SW 1271 (cell line): ENCODE measurements at regions not wholly inside any gene's neighbourhood (a gene's known extent, or its start where the extent isn't known, plus 50 kb on each side); places are given as distances from the start of the nearest gene placed in this dataset.
"Not testable (repeated sequence)": the region's sequence is repeated elsewhere in the genome, so short reads cannot be mapped to it uniquely, and the experiment has no call there.

ENCODE experiments used
- DNase-seq, 2 experiments: peaks; one replicate each; lab custom pipeline; 2025; lab: John Stamatoyannopoulos, UW

DNA sequence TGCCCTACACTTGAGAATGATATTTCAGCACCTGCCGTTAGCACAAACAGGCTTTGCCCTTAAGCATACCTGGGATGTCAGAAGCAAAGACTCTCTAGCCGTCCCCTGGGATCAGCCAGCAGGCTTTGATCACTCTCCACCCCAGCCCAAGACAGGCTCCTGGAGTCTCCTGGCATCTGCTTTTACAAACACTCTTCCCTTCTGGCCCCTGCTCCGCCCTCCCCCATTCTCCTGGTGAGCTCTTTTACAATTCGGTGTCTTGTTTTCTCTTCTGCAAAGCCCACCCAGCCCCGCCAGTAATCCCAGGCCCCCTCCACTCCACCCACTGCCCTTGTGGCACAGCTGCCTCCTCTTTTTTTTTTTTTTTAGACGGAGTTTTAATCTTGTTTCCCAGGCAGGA, 50.4 kb downstream of the KATNIP start:
- DNase-seq = no peak

DNA sequence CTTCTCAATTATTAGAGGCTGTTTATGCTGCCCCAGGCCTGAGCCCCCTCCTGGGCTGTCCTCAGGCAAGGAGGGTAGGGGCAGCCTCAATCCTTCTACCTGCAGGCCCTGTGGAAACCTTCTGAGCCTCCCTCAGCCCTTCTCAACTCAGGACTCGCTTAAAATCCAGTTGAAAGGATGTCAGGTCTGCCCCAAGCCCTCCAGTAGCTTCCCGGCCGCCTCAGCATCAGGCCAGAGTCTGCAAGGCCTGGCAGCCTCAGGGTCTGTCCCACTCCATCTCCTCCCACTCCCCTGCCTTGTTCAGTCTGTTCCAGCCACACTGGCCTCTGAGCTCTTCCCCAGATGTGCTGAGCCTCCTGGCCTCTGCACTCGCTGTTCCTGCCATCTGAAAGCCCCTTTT, 52.2 kb downstream of the KATNIP start:
- no peak for DNase-seq

DNA sequence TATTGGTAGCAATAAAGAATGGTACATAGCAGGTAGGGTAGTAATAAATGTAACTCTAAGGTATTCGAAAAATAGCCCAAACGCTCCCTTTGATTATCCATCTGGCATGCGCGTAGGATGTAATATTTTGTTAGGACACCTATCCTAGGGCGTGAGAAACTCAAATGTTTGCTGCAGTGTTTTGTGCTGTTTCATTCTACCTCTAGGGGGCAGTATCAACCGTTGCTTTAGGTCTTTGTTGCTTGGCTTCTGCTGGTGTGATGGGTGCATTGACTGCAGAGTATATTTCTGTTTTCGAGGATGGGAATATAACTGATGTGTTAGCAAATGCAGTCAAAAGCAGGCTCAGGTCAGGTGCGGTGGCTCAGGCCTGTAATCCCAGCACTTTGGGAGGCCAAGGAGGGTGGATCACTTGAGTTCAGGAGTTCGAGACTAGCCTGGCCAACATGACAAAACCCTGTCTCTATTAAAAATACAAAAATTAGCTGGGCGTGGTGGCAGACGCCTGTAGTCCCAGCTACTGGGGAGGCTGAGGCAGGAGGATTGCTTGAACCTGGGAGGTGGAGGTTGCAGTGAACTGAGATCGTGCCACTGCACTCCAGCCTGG, 55.7 kb downstream of the KATNIP start:
- peak in 1 of 2 experiments; percentile 25 for DNase-seq

DNA sequence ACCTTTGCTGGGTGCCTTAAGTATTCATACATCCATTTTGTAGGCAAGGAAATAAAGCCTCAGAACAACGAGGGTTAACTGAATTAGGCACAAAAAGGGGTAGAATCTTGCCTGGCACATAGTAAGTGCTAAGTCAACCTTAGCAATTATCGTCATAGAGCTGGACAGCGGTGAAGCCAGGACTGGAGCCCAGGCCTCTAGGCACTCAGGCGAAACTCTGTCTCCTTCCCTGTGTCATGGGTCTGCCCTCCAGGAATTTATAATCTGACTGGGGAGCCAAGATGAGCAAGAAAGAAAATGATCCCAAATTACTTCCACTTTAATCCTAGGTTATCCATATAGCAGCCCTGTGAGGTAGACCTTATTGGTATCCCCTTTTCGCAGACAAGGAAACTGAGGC, 61.4 kb downstream of the KATNIP start:
- DNase-seq = no peak

DNA sequence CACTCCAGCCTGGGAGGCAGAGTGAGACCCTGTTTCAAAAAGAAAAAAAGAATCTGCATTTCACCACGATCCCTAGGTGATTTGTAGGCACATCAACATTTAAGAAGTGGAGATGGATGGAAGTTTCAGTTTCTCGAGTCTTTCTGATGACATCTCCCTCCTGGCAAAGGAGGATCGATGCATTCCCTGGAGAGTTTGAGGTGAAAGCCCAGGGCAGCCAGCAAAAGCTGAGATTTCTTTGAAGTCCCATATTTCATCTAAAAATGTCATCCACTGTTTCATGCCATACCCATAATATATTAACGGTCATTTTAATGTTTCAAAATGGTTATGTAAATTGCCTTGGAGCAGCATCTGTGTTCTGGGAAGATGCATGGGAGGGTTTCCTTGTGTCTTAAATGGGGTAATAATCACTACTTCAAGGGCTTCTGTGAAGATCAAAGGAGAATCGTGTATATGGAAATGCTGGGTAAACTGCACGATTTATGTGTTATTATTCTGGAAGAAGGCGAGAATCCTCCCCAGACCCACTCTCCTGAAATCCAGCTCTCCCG, 63.4 kb downstream of the KATNIP start:
- no peak for DNase-seq

DNA sequence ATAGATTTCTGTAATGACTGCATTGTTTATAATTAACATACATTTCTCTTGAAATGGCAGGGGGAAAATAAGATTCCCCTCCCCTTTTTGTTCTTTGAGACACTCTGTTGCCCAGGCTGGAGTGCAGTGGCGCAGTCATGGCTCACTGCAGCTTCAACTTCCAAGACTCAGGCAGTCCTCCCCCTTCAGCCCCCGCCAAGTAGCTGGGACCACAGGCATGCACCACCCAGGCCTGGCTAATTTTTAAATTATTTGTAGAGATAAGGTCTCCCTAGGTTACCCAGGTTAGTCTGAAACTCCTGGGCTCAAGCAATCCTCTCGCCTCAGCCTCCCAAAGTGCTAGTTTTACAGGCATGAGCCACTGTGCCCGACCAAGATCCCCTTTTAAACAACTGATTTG, 67.7 kb downstream of the KATNIP start:
- DNase-seq = no peak

DNA sequence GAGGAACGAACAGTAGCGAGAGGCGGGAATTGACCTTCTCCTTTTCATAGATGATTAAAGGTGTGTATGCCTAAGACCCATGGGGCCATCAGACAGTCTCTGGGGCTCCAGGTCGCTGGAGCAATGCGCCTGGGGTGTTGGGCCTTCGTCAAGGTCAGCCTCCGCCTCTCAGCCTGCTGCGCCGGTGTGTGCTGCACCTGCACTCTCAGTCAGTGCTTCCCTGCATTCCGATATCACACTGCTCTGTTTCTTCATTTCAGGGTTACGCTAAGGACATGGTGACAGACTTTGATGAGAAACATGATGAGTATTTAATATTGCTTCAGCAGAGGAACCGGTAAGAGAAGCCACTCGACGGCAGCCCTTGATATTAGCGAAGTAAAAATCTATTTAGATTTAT, 68.2 kb downstream of the KATNIP start:
- DNase-seq = no peak

DNA sequence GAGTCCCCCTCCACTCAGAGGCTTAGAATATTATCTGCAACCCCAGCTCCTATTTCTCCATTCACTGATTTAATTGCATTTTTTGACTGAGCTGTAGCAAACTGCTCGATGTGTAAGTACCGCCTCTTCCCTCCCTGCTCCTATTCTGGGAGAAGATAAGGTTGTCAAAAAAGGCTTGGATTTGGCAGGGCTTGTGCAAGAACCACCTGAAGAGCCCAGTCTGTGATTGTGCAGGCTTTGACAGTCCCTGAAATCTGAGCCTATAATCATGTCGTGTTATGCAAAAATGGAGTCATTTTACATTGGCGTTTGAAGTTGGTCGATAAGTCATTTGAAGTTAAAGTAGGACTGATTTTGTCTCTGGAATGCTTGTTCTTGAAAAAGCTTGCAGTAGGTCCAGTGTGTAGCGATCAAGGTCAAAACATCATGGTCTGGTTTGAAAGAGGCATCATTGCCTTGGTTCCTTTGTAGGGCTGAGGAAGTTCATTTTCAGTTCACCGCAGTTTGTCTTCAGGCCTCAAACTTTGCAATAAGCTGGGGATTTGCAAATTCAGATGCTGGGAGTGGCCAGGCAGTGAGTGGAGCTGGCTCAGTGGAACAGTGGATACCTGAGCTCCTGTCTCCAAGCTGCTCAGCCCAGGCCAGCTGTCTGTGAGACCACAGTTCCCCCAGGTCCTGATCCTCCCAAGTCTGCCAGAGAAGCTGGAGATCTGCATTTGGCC, 68.8 kb downstream of the KATNIP start:
- no peak for DNase-seq

DNA sequence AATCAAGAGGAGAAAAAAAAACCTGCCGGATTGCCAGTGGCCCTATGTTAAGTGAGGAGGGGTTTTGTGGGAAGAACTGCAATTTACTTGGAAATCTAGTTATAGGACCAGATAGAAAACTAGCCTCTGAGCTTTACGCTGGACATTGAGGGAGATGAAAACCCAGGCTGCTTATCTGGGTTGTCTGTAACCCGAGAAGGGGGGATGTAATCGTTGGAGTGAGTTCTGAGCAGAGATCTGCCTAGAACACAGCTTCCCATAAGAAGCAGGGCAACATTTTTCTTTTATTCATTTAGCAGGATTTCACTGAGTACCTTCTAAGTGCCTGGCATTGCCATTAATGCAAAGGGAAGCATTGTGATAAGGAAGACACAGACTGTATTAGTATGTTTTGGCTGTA, 70.6 kb downstream of the KATNIP start:
- DNase-seq = no peak

DNA sequence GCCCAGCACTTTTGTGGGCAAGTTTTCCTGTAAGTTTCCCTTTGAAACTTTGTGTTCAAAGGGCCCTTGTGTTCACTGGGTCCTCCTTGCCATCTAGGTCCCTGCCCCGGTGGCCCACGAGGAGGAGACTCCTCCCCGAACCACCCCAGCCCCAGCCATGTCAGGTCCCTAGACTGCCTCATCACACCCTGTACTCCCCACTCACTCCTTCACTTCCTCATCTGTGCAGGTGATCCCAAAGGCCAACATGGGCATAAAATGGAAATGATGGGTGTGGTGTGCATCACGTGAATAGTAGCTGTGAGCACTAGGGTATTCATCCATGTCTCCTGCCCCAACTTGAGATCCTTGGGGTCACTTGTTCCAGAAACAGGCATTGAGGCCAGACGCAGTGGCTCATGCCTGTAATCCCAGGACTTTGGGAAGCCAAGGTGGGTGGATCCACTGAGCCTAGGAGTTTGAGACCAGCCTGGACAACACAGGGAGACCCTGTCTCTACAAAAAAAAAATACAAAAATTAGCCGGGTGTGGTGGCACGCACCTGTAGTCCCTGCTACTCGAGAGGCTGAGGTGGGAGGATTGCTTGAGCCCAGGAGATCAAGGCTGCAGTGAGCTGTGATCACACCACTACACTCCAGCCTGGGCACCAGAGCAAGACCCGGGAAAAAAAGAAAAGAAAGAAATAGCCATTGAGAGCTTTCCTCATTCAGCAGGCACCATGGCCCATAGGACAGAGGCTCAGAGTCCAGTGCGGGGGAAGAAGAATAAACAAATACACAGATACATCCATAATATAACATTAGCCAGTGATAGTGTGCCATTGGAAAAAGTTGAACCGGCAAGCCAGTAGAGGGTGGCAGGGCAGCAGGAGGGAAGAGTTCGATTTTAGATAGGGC, 74.5 kb downstream of the KATNIP start:
- no peak for DNase-seq

DNA sequence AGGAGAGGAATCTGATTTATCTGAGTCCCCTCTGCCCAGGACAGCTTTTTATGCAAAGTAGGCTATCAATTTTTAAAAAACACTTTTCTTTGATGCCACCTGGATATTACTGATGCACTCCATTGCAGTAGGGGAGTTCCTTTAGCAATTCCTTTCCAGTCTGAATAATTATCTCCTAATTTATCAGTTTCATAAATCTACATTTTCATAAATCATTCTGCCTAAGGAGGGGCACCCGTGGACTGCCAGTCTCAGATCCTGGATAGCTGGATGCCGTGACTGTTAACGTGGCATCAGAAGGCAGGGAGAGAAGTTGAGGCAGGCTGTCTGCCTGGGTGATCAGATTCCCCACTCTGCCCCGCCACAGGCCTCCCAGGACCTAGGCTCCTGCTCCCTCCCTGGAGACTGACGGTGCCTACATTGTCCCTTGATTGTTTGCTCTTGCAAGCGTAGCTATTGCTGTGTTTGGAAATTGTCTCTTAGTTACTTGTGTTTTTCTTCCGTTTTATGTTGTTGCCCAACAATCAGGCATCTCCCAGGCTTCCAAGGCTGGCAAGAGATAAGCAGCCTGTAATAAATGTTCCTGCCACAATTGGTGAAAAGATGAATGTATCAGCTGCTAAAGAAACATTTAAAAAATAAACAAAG, 75.2 kb downstream of the KATNIP start:
- DNase-seq = no peak

DNA sequence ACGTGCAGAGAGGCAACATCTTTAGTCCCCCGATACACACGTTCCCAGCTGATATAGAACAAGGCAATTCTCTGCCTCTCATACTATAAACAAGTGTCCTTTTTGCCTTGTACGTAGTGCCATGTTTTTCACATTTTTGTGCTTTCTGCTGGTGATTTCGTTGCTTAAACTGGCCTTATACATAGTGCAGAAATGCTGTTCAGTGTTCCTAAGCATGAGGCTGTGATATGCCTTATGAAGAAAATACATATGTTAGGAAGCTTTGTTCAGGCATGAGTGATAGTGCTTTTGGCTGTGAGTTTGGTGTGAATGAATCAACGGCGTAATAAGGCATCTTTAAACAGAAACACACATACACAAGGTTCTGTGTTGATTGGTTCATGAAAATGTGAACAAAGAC, 77.2 kb downstream of the KATNIP start:
- no peak for DNase-seq

DNA sequence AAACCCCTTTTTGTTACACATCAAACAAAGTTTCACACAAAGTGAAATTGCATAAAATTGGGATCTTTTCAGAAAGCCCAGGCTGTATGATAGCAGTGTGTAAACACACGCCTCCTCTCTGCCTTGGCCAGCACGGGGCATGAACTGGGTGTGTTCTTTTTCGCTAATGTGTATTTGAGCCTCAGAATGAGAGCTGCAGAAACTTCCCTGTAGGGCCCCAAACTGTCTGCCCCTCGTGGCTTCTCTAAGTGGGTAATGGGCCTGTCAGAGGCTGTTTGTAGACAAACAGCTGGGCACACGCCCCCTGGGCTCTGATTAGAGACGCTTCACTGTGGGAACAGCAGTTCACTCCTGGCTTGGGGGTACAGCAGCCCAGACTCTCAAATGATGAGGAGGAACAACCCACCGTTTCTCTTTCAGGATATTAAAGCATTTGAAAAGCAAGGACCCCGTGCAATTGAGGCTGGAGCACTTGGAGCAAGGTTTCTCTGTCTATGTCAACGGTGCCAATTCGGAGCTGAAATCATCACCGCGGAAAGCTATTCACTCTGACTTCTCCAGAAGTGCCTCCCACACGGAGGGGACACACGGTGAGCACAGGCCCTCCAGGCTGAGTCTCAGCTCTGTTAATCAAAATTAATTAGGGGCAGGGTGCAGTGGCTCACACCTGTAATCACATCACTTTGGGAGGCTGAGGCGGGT, 78.4 kb downstream of the KATNIP start:
- DNase-seq = no peak

DNA sequence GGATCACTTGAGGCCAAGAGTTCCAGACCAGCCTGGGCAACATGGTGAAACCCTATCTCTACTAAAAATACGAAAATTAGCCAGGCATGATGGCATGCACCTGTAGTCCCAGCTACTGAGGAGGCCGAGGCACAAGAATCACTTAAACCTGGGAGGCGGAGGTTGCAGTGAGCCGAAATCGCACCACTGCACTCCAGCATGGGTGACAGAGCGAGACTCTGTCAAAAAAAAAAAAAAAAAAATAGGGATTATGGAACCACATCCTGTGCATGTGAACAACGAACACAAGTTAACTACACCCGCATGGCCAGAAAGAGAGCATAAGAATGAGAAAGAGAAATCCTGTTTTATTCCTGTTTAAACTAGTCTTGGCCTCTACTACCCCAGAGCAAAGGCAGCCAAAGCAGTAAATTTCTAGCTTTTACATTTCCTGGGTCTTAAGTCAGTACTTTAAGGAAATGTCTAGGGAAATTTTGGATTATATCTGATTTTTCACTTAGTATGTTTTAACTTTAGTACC, 79.1 kb downstream of the KATNIP start:
- not testable (repeated sequence) for DNase-seq

DNA sequence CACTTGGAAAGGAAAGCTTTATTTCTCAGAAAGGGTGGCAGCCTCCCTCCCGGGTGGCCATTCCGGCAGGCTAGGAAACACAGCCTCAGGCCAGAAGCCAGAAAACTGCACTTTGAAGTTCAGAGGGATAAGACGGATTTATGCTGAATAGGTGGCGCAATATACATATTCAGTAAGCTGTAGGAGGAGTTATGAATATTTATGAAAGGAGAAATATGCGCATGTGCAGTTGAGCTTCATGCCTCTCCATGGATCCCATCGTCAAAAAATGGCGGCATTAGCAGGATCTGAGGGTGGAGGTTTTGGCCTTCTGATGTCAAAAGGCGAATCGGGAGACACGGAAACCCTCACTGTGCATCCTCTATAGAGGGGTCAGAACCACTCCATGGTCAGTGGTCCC, 82.3 kb downstream of the KATNIP start:
- no peak for DNase-seq

DNA sequence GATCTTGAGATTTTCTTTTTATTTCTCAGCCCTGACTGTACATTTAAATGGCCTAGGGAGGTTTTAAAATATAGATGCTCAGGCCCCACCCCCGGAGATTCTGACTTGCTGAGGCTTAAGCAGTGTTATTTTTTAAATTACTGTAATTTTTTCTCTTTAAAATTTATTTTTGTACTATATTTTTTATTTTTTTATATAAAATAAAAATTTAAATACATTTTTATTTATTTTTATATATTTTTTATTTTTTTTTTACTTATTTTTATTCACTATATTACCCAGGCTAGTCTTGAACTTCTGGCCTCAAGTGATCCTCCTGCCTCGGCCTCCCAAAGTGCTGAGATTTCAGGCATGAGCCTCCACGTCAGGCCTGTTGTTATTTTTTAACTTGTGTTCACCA, 83.3 kb downstream of the KATNIP start:
- no peak for DNase-seq

DNA sequence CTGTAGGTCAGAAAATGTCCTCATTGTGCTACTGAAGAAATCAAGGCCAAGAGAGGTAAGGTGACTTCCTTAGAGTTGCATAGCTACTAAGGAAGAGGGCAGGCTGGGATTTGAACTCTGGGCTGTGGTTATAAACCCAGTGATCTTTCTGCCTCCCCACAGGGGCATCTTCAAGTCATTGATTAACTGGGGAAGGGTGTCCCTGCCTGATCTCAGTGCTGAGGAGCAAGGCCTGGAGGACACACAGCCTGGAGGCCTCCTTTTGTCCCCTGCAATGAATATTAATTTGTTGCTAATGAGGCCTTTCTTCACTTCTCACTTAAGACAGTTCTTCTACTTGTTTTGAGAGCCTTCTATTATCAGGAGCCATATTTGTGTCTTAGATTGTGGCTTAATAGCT, 83.8 kb downstream of the KATNIP start:
- DNase-seq = no peak

DNA sequence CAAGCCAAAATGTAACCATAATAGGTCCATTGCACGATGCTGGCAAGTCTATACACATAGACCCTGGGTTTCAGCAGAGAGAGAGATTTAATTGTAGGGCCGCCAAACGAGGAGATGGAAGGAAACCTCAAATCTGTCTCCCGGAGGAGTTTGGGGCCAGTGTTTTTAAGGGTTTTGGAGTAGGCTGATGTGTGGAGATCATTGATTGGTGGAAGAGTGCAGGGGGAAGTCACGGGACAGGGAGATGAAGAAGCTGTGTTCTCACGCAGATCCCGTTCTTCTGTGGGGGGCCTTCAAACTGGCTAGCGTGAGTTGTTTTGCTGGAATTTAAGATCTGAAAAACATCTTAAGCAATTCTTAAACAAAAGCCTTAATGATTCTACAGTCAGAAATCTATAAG, 84.8 kb downstream of the KATNIP start:
- no peak for DNase-seq

DNA sequence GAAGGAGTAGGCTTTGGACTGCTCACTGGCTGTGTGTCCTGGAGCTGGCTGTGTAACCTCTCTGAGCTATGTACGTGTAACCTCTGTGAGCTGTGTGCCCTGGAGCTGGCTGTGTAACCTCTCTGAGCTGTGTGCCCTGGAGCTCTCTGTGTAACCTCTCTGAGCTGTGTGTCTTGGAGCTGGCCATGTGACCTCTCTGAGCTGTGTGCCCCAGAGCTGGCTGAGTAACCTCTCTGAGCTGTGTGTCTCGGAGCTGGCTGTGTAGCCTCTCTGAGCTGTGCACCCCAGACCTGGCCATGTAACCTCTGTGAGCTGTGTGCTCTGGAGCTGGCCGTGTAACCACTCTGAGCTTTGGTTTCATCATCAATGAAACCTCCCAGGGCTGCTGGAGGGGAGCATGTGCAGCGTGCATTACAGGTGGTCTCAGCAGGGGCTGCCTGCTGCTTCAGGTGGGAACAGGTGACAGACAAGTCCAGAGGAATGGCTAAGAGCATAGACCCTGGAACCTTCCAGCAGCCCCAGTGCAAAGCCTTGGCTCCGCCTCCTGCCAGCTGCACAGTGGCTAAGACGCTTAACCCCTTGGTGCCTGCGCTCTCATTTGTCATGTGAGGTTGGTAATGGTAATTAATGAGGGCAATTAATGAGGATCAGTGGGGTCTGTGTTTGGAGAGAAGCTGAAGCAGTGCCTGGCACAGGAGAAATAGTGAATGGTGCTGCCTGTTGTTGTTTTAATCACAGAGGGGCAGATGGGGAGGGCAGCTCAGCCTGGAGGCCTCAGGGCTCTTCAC, 86.7 kb downstream of the KATNIP start:
- DNase-seq = no peak

DNA sequence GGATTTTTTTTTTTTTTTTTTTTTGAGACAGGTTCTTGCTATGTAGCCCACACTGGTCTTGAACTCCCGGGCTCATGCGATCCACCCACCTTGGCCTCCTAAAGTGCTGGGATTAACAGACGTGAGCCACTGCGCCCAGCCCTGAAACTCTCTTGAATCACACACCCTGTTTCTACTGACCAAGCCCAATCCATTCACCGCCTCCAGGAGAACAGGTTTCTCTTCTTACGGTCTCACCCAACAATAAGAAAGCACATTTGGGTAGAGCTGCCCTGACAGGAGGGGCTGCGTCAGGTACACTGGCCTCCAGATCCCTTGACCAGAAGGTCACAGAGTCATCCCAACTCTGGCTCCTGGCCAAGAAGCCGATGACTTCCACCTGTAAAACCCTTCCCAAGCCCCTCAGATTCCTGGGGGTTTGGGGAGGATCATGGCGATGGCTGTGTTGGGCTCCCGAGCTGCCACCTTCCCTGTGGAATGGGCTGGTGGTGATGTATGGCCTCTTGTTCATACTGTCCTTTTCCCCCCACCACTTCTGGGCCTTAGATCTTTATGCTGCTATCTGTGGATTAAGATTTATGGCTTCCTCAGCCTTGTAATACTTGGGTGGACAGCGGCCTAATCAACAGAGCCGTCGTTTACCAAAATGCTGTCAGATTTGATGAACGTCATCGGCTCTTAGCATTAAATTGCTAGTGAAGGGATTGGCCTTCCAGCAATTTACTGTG, 89.1 kb downstream of the KATNIP start:
- DNase-seq = no peak
